Left kidney (tissue), 1 donor: ENCODE measurements at regions not wholly inside any gene's neighbourhood (a gene's known extent, or its start where the extent isn't known, plus 50 kb on each side); places are given as distances from the start of the nearest gene placed in this dataset.
"Not testable (repeated sequence)": the region's sequence is repeated elsewhere in the genome, so short reads cannot be mapped to it uniquely, and the experiment has no call there.

Source experiments
- DNase-seq: peaks from one replicate; pipeline ENCODE4 v3.0.0-alpha.2; 2013

GRCh38 chr1:118297521-118297920 is 112.5 kb upstream of the SPAG17 start:
- DNase-seq = no peak

- DNase-seq = peak; percentile 19
Observed at GRCh38 chr1:118294875-118295642, 110.0 kb upstream of the SPAG17 start.

DNA sequence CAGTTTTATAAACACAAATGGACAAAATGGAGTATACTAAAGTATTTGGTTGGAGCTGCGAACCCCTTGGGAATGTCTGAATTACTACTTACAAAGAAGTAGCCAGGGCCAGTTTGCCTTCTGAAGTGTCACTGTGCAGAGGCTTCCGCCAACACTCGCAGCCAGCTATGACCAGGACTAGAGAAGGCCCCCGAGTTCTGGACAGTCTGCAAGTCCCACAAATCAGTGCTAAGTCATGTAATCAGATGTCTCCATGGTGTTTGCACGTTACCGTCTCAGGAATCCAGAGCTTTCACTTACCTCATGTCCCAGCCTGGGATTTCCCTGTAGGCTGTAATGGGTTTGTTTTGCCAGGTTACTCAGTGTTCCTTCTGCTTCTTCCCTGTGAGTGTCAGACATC is 106.6 kb upstream of the SPAG17 start:
- no peak for DNase-seq

DNA sequence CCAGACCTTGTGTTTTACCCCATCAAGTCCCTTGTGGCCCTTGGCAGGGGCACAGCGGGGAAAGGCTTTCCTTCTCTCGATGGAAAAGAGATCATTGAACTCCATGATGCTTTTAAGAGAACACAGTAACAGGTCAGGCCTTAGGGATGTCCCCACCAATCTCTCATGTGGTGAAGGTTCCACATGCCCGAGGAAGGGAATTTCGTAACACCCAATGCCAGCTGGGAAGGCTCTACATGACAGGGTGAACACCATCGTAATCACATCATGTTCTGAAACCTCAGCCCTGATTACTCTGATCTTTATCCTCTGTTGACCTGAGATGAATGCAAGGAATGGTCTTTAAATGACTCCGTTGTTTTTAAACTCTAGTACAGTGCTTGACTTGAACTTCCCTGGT is 105.5 kb upstream of the SPAG17 start:
- DNase-seq = no peak

DNA sequence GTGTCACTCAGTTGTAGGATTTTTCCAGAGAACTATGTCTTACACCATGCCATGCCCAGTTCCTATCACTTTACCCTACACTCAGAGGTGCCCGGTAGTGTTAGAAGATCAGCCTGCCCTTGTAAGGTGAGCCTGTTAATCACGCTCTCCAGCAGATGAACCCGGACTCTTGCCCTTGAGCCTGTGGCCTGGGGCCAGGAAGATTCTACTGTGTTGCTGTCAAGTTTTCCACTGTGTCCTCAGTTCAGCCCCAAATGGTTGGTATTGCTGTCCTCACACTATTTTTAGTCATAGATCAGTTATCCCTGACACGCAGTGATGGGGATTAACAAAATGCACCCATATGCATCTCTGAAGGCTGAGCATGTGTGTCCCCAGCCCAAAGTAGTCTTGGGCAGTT is 105.0 kb upstream of the SPAG17 start:
- no peak for DNase-seq

GRCh38 chr1:118280656-118281055 is 95.6 kb upstream of the SPAG17 start:
- DNase-seq = not testable (repeated sequence)

DNA sequence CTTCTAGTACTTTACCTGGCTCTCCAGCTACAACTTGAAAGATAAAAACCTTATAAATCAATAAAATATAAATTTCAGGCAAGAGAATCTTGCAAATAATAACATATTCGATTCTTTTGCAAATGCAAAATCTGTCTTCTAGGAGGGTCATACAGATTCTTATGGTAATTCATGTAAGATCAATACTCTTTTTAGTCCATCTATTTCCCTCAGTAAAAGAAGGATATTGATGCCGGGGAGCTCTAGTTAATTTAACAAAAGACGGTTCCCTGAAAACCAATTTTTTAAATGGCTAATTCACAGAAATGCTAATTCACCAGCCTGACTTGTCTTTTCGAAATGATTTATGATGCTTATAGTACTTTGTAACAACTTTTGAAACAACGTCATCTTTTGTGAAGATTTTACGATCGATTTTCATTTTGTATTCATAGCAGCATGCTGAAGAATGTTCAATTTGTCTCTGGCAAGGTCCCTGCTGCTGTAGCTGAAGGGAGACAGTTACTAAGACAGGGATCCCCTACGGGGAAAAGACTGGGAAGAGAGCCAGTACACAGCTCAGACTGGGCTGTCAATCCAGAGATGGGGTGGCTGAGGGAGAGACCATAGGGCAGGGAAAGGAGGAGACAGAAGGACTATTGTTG is 90.6 kb upstream of the SPAG17 start:
- DNase-seq = no peak

DNA sequence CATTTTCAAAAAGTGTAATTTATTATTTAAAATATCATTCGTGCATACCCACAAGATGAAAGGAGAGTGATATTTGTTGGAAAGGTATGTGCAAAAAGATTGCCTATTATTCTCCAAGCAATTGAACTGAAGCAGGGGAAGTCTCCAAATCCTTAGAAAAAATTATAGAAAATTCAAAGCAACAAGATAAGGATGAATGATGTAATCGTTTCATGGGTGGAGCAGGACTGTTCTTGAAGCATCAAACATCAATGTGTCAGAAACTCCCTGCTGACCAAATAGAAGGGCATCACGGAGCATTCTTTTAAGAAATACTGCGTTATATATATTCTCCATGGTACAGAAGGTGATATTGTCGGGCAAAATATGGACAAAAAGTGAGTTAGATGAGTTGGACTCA is 87.9 kb upstream of the SPAG17 start:
- DNase-seq = no peak

GRCh38 chr1:118271883-118272282 is 86.9 kb upstream of the SPAG17 start:
- DNase-seq = no peak

- no peak for DNase-seq
Observed at GRCh38 chr1:118269598-118269997, 84.6 kb upstream of the SPAG17 start.

DNA sequence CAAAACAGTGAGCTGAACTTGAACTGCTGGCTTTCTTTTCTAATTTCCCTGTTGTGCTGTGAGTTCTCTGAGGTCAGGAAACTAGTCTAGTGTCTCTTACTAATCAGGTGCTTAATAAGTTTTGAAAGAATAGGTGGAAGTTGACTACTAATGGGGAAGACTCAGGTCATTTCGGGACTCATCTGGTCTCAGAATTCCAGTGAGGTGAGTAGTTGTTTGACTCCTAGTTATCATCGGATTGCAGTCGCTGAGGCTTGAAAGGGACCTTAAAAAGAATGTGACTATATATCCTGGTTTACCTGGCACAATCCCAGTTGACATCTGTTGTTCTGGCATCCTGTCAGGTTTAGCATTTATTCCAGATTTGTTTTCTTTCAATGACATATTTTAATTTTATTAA is 81.4 kb upstream of the SPAG17 start:
- DNase-seq = no peak

DNA sequence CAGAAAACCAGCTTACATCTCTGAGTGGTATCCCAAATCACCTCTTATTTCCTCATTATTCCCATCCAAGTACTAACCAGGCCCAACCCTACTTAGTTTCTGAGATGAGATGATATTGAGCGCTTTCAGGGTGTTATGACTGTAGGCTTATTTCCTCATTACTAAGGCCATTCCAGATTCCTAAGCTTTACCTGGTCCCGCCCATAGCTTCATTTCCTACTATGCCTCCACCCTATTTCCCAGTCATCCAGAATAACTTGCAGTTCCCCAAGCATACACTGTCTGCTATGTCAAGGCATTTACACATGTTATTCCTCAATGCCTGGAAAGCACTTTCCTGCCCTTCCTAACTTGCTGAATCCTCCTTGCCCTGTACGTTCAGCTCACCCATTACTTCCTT is 79.3 kb upstream of the SPAG17 start:
- DNase-seq = no peak

DNA sequence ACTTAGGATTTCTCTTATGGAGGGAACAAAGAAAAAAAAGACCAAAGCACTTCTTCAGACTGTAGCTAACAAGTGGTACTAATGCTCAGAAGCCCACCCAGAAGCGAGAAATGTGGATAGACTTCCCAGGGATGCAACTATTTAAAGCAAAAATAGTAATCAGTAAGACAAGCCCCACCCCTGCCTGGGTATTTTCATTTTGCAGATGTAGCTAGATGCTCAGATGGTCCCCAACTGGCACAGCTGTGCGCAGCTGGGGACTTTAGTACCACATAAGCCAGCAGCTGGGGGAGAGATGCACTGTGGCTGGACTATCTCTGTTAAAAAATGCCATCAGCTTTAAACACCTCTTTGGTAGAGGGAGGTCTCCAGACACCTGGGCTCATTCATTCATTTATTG is 77.8 kb upstream of the SPAG17 start:
- no peak for DNase-seq

GRCh38 chr1:118258975-118259374 is 73.9 kb upstream of the SPAG17 start:
- no peak for DNase-seq

DNA sequence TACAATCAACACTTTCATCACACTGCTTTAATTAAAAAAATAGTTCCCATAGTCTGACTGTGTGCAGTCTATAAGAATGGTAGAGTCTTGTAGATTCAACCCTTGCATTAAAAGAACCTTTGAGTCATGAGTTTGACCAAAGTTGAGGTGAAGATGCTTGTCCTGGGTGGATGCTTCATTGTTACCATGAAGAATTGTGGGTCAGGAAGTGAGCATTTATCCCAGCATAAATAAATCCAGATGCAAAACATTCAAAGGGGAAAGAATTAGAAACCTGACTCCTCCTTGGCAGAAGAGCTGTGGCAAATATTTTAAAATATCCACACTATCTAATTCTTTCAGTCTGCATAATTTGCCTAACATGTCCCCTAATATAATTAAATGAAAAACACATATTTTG is 72.9 kb upstream of the SPAG17 start:
- DNase-seq = no peak

- DNase-seq = no peak
Observed at GRCh38 chr1:118254491-118255425, 69.7 kb upstream of the SPAG17 start.

DNA sequence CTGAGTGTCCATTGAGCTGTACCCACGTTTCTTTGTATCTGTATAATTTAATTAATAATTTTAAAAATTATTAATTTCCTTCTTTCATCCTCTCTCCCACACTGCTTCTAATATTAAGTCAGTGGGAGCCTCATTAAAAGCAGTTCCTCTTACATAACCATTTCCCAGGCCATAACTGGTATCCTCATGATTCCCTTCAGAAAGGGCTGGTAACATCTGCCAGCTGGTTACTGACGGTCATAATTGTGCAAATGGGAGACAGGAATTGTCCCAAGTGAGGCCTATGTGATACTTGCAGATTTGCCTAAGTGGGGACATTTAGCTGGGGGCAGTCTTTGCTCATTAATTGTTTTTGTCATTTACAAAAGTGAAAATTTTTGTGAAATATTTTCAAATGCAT is 69.0 kb upstream of the SPAG17 start:
- DNase-seq = no peak

GRCh38 chr1:118253053-118253915 is 68.3 kb upstream of the SPAG17 start:
- no peak for DNase-seq

DNA sequence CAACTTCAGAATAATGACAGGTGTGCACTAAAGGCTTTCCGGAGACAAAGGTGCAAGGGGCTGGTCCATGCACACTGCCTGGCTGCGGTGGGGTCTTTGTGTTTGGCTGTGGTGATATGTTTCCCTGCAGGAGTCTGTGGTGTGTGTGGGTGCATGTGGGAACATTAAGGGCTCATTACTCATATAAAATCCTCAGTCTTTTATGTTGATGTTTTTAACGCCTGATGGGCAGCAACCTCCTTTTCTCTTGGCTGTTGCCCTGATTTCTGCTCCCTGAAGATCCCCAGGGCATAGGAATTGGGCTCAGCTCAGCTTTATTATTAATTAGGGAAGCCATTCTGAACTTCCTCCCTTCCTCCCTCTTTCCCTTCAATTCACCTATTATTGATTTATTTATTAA is 67.6 kb upstream of the SPAG17 start:
- no peak for DNase-seq

- no peak for DNase-seq
Observed at GRCh38 chr1:118250232-118250631, 65.2 kb upstream of the SPAG17 start.

DNA sequence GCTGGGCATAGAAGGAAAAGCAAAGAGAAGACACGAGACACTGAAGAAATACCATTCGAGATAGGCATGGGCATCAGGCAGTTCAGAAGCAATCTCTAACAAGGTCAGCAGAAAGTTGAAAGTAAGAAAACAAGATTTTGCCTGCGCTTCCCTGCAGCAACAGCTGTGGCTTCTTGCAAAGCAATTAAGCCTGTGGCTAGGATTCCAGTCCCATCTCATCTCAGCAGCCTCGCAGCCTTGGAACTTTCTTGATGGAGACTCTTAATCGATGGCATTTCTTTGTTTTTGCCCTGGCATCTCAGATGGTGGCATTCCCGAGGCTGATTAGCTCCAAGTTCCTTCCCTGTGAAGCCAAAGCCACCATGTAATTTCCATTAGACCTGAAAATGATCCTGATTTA is 64.6 kb upstream of the SPAG17 start:
- DNase-seq = no peak

DNA sequence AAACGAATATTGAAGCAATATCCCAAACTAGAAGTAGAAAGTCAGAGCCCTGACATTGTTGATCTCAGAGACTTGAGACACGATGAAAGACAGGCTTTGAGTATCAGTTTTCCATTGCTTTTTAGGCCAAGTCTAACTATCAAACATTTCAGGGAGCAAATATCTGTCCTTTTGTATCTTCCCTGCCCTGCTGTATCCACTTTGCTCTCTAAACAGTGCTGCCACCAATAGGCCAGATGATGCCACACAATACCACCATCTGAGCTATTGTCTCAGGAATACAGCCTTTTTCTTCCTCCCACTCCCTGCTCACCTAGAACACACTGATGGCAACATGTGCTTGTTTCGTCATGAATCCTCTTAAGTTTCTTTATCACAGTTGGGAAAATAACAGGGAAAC is 62.6 kb upstream of the SPAG17 start:
- DNase-seq = no peak
